ENCODE measurements at regions not wholly inside any gene's neighbourhood (a gene's known extent, or its start where the extent isn't known, plus 50 kb on each side); places are given as distances from the start of the nearest gene placed in this dataset.

DNA sequence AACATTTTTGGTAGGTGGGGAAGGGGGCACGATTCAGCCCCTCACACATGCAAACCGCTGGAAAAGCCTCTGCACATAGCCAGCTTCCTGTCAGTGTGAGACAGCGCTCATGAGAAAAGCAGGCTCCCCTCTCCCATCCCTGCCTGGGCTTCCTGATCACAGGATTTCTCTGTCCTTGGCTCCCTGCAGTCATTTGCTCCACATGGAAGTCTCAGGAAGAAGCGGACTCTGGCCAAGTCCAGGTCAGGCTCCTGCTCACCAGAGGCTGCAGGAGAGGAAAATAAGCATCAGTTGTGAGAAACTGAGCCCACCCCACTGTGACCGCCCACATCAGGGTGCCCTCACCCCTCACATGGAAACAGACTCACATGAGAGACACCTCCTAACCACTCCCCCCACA is 664.3 kb upstream of the TENM3 start:
- no peak for DNase-seq

DNA sequence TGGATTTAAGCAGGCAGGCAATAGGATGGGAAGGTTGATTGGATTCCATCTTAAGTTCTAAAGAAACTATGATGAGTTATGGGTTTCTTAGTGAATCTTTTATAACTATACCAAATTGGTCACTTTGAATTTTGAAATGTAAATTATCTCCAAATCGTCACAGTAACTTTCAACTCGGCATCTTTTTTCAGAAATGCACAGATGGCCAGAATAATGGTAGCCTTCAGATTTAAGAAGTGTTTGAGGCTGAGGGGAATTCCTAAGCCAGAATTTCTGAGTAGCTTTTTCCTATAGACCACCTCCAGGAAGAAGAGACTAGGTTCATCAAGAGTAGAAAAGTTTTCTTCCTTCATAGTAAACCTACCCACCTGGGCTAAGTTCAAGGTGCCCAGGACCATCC is 663.7 kb upstream of the TENM3 start:
- no peak for DNase-seq

DNA sequence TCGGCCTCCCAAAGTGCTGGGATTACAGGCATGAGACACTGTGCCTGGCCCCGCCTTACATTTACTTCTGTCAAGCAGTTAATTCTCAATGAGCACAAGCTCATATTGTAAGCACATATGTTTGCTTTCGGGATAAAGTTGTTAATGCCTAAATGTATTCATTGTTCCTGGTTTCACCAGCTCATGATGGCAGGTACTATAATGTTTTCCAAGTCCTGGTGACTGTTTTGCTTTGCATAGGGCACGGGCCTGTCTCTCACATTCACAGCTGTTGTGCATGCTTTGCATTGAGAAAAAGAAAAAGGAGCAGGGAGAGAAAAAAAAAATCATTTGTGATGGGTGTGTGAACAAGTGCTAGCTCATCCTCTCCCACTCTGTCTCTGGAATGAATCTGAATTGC is 661.2 kb upstream of the TENM3 start:
- no peak for DNase-seq

DNA sequence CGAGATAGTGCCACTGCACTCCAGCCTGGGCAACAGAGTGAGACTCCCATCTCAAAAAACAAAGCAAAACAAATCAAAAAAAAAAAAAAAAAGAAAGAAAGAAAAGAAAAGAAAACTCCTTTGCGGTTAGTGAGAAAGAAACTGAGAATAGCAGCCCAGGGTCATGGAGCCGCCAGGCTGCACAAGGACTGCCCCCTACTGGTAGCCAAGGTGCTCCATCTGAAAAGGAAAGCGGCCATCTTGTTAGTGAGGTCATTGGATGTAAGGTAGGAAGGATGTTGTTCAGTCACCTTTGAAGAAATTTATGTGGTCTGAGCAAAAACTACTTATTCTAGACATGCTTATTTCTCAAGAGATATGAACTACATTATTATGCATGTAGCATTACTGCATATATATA is 660.6 kb upstream of the TENM3 start:
- DNase-seq = no peak

DNA sequence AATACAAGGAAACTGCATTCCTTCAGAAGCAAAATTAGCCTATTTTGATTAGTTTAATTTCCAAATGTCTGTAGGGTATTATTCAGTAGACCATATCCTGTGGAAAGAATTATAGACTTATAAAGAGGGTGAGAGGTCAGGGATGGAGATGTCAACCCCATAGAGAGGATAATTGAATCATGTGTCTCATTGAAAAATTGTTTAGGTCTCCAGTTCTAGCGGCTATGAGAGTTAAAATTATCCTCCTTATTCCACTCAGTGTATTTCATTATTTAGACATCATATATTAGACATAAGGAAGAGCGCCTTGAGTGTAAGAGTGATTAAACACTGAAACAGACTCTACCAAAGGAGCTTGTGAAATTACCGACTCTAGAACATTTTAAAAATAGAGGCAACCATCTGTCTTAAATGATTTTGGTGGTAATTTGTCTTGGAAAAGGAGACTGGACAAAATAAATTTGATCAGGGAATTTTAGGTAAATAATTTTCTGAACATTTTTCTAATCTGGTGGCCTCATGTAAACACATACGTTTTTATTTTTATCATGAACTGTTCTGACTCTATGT is 654.4 kb upstream of the TENM3 start:
- DNase-seq = no peak

DNA sequence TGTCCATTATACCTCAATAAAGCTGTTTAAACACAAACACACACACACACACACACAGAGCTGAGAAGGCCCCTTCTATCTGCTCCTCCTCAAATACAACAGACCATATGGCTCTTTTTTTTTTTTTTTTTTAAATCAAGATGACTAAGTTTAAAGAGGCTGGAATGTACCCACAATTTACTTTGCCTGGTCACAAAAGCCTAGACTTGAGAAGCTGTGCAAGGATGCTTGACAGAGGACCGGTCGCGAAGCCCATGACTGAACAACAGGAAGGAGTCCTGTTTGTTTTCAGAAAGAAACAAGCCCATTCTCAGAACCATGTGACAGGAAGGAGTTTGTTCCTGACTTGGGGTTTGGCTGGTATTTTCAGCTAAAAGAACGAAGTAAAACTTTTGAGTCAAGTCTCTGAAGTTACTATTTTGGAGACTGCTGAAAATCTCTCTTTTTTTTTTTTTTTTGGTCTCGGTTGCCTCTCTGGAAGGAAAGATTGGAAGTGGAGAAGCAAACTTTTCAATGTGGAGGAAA is 650.9 kb upstream of the TENM3 start:
- DNase-seq = no peak

DNA sequence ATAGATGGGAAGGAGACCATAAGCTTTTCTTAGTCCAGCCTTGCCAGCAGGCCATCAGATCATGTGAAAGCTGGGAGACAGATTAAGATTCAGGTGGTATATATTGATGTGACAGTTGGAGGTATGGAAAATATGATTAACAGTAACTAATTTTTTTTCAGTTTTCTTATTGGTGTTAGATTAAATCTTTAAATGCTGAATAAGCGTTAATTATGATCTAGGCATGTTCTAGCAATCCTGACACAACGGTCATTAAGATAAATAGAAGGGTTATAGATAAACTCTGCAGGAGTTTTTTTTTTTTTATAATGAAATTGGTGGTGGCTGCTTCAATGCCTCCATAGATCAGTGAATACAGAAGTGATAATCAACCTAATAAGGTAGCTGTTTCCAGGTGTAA is 649.5 kb upstream of the TENM3 start:
- no peak for DNase-seq

DNA sequence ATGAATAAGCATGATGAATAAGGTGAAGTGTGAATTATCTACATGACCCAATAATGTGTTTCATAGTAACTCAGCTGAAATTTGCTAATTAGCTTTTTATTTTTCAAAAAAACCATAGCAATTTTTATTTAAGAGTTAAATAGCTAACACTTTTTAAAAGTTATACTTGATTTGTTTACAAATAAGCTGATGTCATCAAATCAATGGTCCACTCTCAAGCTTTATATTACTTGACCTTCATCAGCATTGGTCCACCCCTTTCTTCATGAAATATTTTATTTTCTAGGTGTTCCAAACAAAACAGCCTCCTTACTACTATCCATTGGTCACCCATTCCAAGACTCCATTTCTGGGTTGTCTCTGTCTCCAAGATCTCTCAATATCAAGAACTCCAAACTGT is 649.0 kb upstream of the TENM3 start:
- no peak for DNase-seq

DNA sequence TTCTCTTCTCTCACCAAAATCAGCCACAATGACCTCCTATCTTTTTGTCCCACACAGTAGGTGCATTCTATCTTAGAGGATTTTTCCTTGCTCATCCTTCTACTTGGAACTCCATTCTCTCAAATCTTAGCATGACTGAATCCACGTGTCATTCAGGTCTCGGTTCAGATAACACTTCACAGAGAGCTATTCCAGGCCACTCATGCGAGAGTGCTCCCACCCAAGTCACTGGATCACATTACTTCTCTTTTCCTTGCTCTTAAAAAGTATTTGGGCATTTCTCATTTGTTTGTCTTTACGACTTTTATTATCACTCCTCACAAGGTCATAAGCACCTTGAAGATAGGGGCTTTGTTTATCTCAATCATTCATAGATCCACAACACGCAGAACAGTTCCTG is 647.5 kb upstream of the TENM3 start:
- no peak for DNase-seq

DNA sequence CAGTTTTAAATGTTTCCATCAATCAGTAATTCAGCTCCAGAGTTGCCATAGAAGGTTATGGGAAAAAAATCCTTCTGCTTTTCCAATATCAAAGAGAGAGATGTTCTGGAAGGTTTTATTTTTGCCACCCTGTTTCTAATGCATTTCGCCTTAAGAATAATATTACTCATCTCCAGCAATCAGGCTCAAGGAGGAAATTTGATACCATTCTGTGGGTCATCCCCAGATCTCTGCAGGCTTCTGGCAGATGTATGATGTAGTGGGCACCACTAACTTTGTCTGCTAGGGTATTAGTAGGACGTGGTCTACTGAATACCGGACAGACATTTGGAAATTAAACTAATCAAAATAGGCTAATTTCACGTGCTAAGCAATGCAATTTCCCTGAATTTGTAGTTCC is 645.4 kb upstream of the TENM3 start:
- DNase-seq = no peak

DNA sequence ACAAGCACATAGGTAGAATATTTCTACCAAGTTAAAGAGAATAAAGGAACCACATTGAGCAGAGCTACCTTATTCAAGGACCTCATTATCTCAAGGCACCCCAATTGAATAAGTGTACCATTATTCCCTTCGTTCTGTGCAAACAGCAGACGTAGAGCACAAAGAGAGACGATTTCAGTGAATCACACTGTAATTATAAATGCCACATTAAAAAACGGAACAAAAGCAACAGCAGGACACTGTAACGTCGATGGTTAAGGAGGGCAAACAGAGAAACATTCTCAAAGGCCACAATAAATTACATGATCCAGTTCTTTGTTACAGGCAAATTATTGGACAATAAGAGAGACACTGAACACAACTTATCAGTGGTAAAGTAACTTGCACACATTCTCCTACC is 644.1 kb upstream of the TENM3 start:
- DNase-seq = no peak

DNA sequence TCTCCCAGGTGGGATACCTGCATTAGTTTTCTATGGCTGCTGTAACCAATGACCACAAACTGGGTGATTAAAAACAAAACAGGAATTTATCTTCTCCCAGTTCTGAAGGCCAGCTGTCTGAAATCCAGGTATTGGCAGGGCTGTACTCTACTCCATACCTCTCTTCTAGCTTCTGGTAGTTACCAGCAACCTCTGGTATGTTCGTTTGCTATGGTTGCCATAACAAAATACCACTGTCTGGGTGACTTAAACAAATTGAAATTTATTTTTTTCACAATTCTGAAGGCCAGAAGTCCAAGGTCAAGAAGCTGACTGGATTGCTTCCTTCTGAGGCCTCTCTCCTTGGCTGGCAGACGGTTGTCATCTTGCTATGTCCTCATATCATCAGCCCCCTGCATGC is 642.1 kb upstream of the TENM3 start:
- DNase-seq = no peak

DNA sequence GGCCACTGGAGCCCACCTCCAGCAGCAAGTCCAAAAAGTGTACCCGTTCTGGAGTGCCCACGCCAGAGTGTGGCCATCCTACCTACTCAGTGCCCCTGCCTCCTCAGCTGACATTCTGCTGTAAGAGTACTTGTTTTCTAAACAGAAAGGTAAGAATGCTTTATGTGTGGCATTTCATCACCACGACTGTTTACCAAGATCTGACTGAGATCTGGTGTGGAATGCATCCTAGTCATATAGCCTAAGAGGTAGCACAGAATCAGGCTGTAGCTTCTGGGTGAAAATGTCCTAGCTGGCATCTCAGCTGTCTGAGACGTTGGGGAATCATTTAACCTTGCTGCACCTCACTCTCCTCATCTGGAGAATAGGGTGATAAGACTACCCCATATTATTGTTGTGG is 638.7 kb upstream of the TENM3 start:
- no peak for DNase-seq

DNA sequence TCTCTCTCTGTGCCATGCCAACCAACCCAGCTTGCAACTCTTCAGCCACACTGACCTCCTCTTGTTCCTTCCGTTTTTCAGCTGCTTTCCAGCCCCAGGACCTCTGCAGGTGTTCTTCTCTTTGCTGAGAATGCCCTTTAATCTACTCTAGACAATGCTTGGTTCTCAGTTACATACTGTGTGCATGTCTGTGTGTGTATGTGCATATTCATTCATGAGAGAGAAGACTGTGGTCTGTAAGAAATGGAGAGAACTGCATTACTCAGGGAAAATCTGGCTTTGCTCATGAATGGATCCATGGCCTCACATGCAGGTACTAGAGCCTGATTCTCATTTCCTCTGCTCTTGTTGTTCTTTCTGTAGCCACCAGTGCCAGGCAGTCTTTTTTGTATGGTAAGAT is 636.9 kb upstream of the TENM3 start:
- DNase-seq = no peak

DNA sequence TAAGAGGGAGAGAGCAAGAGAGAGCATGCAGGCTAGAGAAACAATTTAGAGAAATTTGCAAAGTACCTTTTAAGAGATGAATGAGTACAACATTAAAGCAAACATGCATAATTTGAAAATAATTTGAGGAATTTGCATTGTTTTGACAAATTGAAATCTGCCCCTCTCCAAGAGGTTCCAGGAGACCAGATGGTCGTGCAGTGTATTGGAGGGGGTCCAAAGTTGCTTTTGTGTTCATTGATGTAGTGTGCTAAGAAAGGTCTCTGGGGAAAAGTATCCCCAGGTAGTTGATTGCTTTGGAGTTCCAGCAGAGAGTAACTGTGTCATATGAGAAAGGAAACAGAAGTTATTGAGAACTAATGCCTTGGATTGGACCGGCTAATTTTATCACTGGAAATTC is 635.0 kb upstream of the TENM3 start:
- no peak for DNase-seq

DNA sequence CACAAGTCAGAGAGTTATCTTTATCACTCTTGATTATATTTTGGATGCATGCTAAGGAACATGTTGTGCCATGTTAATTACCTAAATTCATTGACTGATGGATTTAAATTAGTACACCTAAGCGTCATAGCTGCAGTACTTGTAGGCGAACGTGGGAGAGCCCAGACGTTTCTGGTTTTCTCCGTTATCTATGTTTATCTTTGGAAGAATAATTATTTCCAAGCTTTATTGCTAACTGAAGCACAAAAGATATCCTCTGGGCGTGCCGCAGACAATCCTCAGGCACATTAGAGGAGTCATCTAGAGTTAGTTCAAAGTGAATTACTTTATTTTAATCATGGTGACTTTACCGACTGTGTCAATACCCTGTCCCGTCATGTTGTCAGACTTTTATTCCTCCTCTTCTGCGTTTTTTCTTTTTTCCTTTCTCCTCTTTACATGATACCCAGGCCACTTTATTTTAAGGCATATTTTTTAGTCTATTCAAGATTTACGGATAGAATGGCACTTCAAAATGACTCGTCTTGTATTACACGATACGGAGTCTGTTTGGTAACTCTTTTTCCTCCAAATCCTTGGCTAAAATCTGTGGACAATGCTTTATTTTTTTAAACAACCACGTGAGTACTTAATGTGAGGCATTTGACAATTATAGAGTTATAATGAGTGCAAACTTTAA is 632.0 kb upstream of the TENM3 start:
- no peak for DNase-seq

DNA sequence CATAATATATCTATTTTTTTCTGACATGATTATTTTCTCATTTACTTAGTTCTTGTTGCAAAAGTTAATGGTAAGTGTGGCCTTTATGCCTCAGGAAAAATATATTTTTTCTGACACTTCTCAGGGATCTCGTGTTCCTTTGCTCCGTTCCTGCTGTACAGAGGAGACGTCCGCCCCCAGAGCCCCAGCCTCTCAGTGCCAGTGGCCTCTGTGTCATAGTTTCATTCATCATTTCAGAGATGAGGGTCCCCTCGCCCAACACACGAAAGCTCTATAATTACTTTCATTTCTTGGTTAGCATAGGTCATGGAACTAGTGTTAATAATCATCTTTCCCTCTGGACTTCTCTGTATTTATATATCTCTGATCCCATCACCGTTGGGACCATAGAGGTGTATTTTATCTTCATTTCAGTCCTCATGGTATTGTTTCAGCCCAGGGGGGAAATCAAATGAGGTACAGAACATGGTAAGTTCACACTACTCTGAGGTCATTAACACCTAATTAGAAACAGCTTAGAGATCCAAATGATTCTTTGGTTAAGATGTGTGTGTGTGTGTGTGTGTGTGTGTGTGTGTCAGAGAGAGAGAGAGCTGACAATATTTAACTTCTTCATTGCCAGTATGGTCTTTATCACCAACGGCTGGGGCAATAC is 631.1 kb upstream of the TENM3 start:
- no peak for DNase-seq

DNA sequence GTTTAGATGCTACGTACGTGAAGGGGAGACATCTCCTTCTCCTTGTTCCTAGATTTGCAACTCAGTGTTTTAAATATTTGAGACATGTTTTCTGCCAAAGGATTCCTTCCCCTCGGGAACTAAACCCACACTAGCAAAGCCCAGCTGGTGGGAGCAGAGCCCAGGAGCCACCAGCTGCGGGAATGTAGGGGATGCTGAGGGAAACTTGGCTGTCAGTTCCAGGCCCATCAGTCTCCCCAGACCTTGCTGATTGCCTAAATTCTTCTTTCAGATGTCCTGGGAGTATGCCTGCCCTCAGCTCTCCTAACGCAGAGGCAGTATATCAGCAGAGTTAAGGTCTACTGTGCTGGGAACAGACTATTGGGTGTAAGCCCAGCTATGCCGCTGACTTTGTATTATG is 630.0 kb upstream of the TENM3 start:
- no peak for DNase-seq

DNA sequence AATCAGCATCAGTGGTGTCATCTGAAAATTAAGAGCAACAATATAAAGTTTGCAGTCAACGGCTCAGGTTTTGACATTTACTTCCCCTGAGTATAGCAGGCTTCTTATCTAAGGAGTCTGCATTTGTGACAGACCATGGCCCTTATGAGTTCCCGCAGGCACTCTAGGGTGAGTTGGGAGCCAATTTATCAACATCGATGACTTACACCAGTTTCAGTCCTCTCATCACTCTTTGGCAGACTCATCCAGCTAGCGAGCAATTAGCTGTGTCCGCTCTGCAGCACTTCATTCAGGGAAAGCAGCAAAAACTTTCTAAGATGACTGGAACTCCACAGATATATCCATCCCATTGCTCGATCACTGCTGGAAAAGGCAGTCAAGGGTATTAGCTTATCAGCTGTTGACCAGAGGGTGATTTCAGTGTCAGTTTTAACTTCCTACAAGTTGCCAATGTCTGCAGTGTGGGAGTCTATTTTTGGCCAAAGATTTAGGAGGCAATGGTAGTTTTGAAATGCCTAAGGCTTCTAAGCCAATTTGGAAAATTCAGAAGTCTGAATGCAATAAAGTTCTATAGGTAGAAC is 625.1 kb upstream of the TENM3 start:
- DNase-seq = no peak

DNA sequence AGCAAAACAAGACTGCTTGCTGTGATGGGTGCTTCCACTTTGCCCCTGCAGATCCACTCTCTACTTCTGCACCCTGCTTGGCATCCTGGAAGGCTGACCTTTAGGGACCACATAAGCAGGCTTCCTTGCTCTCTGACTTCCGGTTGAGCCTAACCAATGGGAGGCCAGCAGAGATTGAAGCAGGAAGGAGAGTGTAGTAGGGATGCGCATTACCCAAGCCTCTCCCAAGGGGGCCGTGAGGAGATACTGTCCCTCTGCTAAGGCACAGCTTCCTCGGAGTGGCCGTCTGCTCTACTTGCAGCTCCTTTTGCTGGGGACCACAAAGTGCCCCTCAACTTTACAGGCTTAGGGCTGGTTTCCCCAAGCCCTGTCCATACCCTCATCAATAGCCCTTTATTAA is 624.3 kb upstream of the TENM3 start:
- DNase-seq = no peak

DNA sequence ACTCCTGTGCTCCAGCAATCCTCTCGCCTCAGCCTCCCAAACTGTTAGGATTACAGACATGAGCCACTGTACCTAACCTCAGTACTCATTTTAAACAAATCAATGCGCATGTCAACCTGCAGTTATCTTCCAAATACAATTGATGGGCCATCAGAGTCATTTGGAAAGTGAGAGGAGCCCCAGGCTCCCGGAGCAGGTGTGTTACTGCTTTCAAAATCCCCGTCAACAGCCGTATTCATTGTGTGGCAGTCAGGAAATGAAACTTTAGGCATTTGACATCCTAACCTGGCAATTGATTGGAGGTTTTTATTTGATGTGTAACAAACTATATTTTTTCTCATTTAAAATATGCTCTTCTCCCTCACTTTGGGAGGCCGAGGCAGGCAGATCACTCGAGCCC is 623.6 kb upstream of the TENM3 start:
- no peak for DNase-seq

DNA sequence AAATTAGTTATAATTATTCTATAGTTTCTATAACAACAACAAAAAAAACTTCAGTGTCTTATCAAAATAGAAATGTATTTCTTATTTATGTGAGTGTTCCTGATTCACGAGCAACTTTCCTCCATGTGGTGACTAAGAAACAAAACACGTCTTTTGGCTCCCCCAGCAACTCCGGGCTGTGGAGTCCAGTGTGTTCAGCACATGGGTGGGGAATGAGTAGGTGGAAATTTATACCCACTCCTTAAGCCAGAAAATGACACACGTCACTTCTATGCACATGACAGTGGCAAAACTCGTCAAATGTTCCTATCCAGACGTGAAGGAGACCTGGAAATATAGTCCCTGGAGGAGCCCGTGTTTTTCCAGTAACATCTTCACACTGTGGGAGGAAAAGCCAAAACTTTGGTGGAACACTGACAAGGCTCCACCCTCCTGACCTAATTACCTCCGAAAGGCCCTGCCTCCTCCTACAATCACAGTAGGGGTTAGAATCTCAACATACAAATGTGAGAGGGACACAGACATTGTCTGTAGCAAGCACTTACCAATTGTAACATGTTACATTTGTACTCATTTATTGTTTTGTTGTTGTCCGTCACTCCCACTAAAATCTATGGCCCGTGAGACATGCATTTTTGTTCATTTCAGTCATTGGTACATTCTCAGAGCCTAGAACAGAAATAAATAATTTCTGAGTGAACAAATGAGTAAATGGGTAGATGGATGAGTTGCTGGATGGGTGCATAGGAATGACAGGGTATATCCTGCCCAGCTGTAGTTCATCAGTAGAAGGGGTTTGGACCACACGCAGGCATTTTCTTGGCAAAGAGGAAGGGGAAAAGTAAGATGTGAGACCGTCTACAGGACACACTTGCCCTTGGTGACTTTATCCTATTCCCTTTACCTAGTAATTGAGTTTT is 605.8 kb upstream of the TENM3 start:
- no peak for DNase-seq

DNA sequence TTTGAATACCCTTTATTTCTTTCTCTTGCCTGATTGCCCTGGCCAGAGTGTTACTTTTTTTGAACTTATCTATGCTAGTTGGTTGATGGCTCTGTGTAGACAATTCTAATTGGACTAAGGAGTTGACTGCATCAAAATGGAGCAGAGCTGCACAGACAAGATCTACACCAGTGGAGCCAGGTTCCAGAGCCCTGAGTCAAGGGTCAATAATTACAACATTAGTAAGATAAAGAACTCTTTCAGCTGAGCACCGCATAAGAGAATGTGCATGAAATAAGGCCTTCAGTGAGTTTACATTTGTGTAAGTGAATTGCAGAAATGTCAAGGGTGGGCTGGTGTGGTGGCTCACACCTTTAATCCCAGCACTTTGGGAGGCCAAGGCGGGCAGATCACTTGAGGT is 599.7 kb upstream of the TENM3 start:
- DNase-seq = no peak
